ENCODE measurements at regions not wholly inside any gene's neighbourhood (a gene's known extent, or its start where the extent isn't known, plus 50 kb on each side); places are given as distances from the start of the nearest gene placed in this dataset.
A peak's percentile ranks its signal among the peaks of the same experiment; 100 is the strongest.

GRCh38 chr11:11113626-11114025, 239.4 kb downstream of the CSNK2A3 start:
- Histone ChIP-seq H3K4me1 (replicated peaks in 1 of 2) (no peaks in the 10 kb centered on the region), H3K27ac (no peak overlapping the region), H3K4me3 (no peak overlapping the region)
- WGBS, 10 experiments, result 0 to 100% (median 84%) methylated on average over 1 of the region's 1 CpG; no CpG with 5 or more reads in 2 of the 10 experiments
- in situ Hi-C loops (cut with MboI; ENCODE audit: low pct_unique_long_range_greater_than_20kb in 2 of 9, low sequenced_read_pairs in 9 of 9, unreplicated experiment in 9 of 9), result no loop called here
- no peak for ATAC-seq (replicated peaks in 6 of 8)

- 43 to 100% (median 92%) methylated on average over 1 to 5 of the region's 5 CpGs; no CpG with 5 or more reads in 1 of the 10 experiments for WGBS, 10 experiments
- Histone ChIP-seq H3K4me3 (no peak overlapping the region), H3K4me1 (replicated peaks in 1 of 2) (no peaks in the 10 kb centered on the region), H3K27ac (no peak overlapping the region)
- in situ Hi-C loops (cut with MboI; ENCODE audit: low pct_unique_long_range_greater_than_20kb in 2 of 9, low sequenced_read_pairs in 9 of 9, unreplicated experiment in 9 of 9), result no loop called here
- no peak for ATAC-seq (replicated peaks in 6 of 8)
Observed at GRCh38 chr11:11108026-11108425, 245.0 kb downstream of the CSNK2A3 start.

- Histone ChIP-seq H3K27ac (no peak overlapping the region), H3K4me1 (replicated peaks in 1 of 2) (no peaks in the 10 kb centered on the region), H3K4me3 (no peak overlapping the region)
- peak in 2 of 8 experiments; percentile 89 to 94 for ATAC-seq (replicated peaks in 6 of 8)
- in situ Hi-C loops (cut with MboI; ENCODE audit: low pct_unique_long_range_greater_than_20kb in 2 of 9, low sequenced_read_pairs in 9 of 9, unreplicated experiment in 9 of 9), result no loop called here
- WGBS, 10 experiments, result 0 to 100% (median 60%) methylated on average over 1 to 4 of the region's 4 CpGs; no CpG with 5 or more reads in 3 of the 10 experiments
Observed at GRCh38 chr11:11107076-11107723, 245.8 kb downstream of the CSNK2A3 start.

GRCh38 chr11:11105361-11105760, 247.5 kb upstream of the ZBED5 start:
- no peak overlapping the region for H3K4me3 ChIP-seq
- no peak overlapping the region for H3K27ac ChIP-seq
- H3K4me1 ChIP-seq (replicated peaks in 1 of 2), result no peaks in the 10 kb centered on the region
- 0 to 100% (median 80%) methylated on average over 1 of the region's 1 CpG; no CpG with 5 or more reads in 6 of the 10 experiments for WGBS, 10 experiments
- peak in 1 of 8 experiments; percentile 45 for ATAC-seq (replicated peaks in 6 of 8)
- in situ Hi-C loops (cut with MboI; ENCODE audit: low pct_unique_long_range_greater_than_20kb in 2 of 9, low sequenced_read_pairs in 9 of 9, unreplicated experiment in 9 of 9), result no loop called here

GRCh38 chr11:11095831-11096723, 238.2 kb upstream of the ZBED5 start:
- no peak overlapping the region for H3K4me3 ChIP-seq
- in situ Hi-C loops (cut with MboI; ENCODE audit: low pct_unique_long_range_greater_than_20kb in 2 of 9, low sequenced_read_pairs in 9 of 9, unreplicated experiment in 9 of 9), result no loop called here
- 0 to 40% (median 19%) methylated on average over 1 to 3 of the region's 3 CpGs; no CpG with 5 or more reads in 3 of the 10 experiments for WGBS, 10 experiments
- H3K27ac ChIP-seq, result no peak overlapping the region
- peak in 6 of 8 experiments; percentile 61 to 90 (median 80) for ATAC-seq (replicated peaks in 6 of 8)
- peaks cover 6 to 13% of the 10 kb centered on the region in 2 donors for H3K4me1 ChIP-seq (replicated peaks in 1 of 2)

- H3K4me3 ChIP-seq, result no peak overlapping the region
- 0 to 89% (median 20%) methylated on average over 1 of the region's 1 CpG; no CpG with 5 or more reads in 3 of the 10 experiments for WGBS, 10 experiments
- peak in 2 of 8 experiments; percentile 89 to 94 for ATAC-seq (replicated peaks in 6 of 8)
- peaks cover 1 to 2% of the 10 kb centered on the region in 2 donors for H3K4me1 ChIP-seq (replicated peaks in 1 of 2)
- in situ Hi-C loops (cut with MboI; ENCODE audit: low pct_unique_long_range_greater_than_20kb in 2 of 9, low sequenced_read_pairs in 9 of 9, unreplicated experiment in 9 of 9), result no loop called here
- H3K27ac ChIP-seq, result no peak overlapping the region
Observed at GRCh38 chr11:11090495-11090894, 232.6 kb upstream of the ZBED5 start.

- no peak for ATAC-seq (replicated peaks in 6 of 8)
- in situ Hi-C loops (cut with MboI; ENCODE audit: low pct_unique_long_range_greater_than_20kb in 2 of 9, low sequenced_read_pairs in 9 of 9, unreplicated experiment in 9 of 9), result no loop called here
- Histone ChIP-seq H3K4me1 (replicated peaks in 1 of 2) (no peaks in the 10 kb centered on the region), H3K27ac (no peak overlapping the region), H3K4me3 (no peak overlapping the region)
- 36 to 100% (median 89%) methylated on average over 1 to 4 of the region's 4 CpGs; no CpG with 5 or more reads in 3 of the 10 experiments for WGBS, 10 experiments
Observed at GRCh38 chr11:11089805-11090204, 232.0 kb upstream of the ZBED5 start.

GRCh38 chr11:11086979-11087378, 229.1 kb upstream of the ZBED5 start:
- in situ Hi-C loops (cut with MboI; ENCODE audit: low pct_unique_long_range_greater_than_20kb in 2 of 9, low sequenced_read_pairs in 9 of 9, unreplicated experiment in 9 of 9), result no loop called here
- WGBS, 10 experiments, result 58 to 100% (median 83%) methylated on average over 1 to 2 of the region's 2 CpGs; no CpG with 5 or more reads in 4 of the 10 experiments
- H3K4me3 ChIP-seq, result no peak overlapping the region
- no peak for ATAC-seq (replicated peaks in 6 of 8)
- H3K4me1 ChIP-seq (replicated peaks in 1 of 2), result peaks cover 0 to under 1% of the 10 kb centered on the region in 2 donors
- no peak overlapping the region for H3K27ac ChIP-seq

- in situ Hi-C loops (cut with MboI; ENCODE audit: low pct_unique_long_range_greater_than_20kb in 2 of 9, low sequenced_read_pairs in 9 of 9, unreplicated experiment in 9 of 9), result no loop called here
- H3K4me3 ChIP-seq, result no peak overlapping the region
- no peak for ATAC-seq (replicated peaks in 6 of 8)
- H3K4me1 ChIP-seq (replicated peaks in 1 of 2), result peaks cover 7 to 8% of the 10 kb centered on the region in 2 donors
- H3K27ac ChIP-seq, result no peak overlapping the region
Observed at GRCh38 chr11:11085580-11085979, 227.7 kb upstream of the ZBED5 start.

GRCh38 chr11:11084337-11084736, 226.5 kb upstream of the ZBED5 start:
- ATAC-seq (replicated peaks in 6 of 8), result no peak
- in situ Hi-C loops (cut with MboI; ENCODE audit: low pct_unique_long_range_greater_than_20kb in 2 of 9, low sequenced_read_pairs in 9 of 9, unreplicated experiment in 9 of 9), result no loop called here
- Histone ChIP-seq H3K27ac (no peak overlapping the region), H3K4me3 (no peak overlapping the region), H3K4me1 (replicated peaks in 1 of 2) (peaks cover 7 to 8% of the 10 kb centered on the region in 2 donors)
- WGBS, 10 experiments, result 0 to 100% (median 72%) methylated on average over 1 of the region's 1 CpG; no CpG with 5 or more reads in 2 of the 10 experiments

- WGBS, 10 experiments, result 43 to 100% (median 85%) methylated on average over 1 to 2 of the region's 2 CpGs
- in situ Hi-C loops (cut with MboI; ENCODE audit: low pct_unique_long_range_greater_than_20kb in 2 of 9, low sequenced_read_pairs in 9 of 9, unreplicated experiment in 9 of 9), result no loop called here
- Histone ChIP-seq H3K27ac (no peak overlapping the region), H3K4me1 (replicated peaks in 1 of 2) (peaks cover 7 to 8% of the 10 kb centered on the region in 2 donors), H3K4me3 (no peak overlapping the region)
- no peak for ATAC-seq (replicated peaks in 6 of 8)
Observed at GRCh38 chr11:11083441-11083840, 225.6 kb upstream of the ZBED5 start.

- ATAC-seq (replicated peaks in 6 of 8), result no peak
- in situ Hi-C loops (cut with MboI; ENCODE audit: low pct_unique_long_range_greater_than_20kb in 2 of 9, low sequenced_read_pairs in 9 of 9, unreplicated experiment in 9 of 9), result no loop called here
- no peak overlapping the region for H3K27ac ChIP-seq
Observed at GRCh38 chr11:11082646-11083045, 224.8 kb upstream of the ZBED5 start.

GRCh38 chr11:11081776-11082175, 223.9 kb upstream of the ZBED5 start:
- 0 to 41% (median 27%) methylated on average over 1 to 4 of the region's 4 CpGs; no CpG with 5 or more reads in 2 of the 10 experiments for whole genome bisulfite sequencing, 10 experiments
- in situ Hi-C loops (cut with MboI; ENCODE audit: low pct_unique_long_range_greater_than_20kb in 2 of 9, low sequenced_read_pairs in 9 of 9, unreplicated experiment in 9 of 9), result no loop called here
- peak in 4 of 8 experiments; percentile 7 to 40 (median 34) for ATAC-seq (replicated peaks in 6 of 8)
- no peak overlapping the region for H3K27ac ChIP-seq
- peaks cover 7 to 8% of the 10 kb centered on the region in 2 donors for H3K4me1 ChIP-seq (replicated peaks in 1 of 2)
- H3K4me3 ChIP-seq, result no peak overlapping the region

More at GRCh38 chr11:11082646-11083045, 224.8 kb upstream of the ZBED5 start:
- Histone ChIP-seq H3K4me1 (replicated peaks in 1 of 2) (peaks cover 7 to 8% of the 10 kb centered on the region in 2 donors), H3K4me3 (no peak overlapping the region)
